Eye (tissue), 1 donor: ENCODE measurements at regions not wholly inside any gene's neighbourhood (a gene's known extent, or its start where the extent isn't known, plus 50 kb on each side); places are given as distances from the start of the nearest gene placed in this dataset.

Experiments
- DNase-seq: peaks from one replicate; pipeline ENCODE4 v3.0.0-alpha.2; 2015

DNA sequence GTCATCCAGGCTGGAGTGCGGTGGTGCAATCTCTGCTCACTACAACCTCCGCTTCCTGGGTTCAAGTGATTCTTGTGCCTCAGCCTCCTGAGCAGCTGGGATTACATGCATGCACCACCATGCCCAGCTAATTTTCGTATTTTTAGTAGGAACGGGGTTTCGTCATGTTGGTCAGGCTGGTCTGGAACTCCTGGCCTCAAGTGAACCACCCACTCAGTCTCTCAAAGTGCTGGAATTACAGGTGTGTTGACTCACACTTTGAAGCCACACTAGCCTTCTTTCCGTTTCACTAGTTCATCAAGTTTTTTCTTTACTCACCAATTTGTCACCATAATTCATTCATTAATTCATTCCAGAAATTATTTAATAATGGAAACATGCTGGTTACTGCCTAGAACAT lies 298.4 kb upstream of the MTNR1B start:
- no peak for DNase-seq

DNA sequence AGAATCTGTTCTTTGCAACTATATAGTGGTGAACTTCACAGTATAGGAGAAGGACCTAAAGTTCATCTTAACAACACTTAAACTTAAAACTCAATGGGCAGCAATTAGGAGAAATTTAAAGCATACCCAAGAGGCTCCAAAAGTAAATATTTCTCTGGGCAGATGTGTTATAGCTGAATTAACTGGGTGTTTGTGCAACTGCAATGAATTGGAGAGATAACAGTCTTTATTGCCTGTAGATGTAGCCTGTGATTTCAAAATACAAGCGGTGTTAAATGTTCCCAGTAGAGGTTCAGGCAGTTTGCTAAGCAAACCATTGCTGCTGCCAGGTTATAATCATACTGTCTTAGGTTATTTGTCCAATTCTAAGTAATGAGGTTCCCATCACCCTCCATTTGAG lies 294.1 kb upstream of the MTNR1B start:
- no peak for DNase-seq

DNA sequence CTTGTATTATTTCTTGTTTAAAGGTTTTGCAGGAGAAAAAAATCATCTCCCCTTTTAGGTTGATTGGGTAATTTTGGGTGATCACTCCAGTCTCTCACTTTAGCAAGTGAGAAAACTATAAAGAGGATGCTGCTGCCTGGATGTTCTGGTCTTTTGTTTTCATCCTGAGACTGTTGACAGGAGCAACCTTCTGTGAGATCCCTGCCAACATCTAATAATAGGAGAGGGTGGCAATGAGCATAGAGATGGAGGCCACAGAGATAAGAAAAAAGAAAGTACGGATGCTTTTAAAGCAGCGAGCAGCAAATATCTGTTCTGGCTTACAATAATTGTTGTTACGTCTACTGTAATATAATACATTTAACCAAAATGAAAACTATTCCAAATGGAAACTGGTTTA lies 293.6 kb upstream of the MTNR1B start:
- DNase-seq = no peak

DNA sequence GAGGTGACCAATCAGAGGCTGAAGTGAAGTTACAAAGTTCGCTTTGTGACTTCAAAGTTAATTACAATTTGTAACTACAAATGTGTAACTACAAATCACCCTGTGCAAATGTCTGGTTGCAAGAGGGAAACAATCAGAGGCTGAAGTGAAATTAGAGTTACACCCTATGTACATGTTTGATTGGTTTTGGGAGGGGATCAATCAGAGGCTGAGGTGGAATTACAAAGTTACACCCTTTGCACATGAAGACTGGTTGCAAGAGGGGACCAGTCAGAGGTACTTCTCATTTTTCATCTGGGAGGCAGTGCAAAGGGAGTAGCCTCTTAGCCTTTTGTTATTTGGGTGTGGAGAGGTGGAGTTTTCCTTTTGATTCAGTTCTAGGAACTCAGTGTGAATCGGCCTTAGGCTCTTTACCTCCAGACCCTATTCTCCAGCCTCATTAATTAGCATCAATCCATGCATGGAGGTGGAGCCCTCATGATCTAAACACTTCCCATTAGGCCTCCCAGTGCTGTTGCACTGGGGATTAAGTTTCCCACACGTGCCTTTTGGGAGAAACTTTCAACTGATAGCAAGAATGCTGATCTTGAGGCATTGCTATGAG lies 291.3 kb upstream of the MTNR1B start:
- no peak for DNase-seq

DNA sequence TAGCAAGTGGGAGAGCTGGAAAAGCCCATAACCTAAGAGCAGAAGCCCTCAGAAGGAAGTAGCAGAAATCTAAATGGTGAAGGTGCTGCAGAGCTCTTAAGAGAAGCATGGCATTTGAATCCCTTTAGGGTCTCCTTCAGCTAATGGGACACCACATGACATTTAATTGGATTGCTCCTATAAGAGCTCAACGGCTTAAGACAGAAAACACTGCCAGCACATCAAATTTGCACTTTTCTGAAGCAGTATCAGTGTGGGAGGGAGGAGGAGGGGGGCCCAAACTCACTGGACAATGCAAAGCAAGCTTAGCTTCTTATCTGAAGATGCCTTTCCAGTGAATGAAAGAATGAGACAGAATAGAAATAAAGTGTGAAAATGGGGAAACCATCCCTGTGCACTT lies 287.9 kb upstream of the MTNR1B start:
- no peak for DNase-seq

DNA sequence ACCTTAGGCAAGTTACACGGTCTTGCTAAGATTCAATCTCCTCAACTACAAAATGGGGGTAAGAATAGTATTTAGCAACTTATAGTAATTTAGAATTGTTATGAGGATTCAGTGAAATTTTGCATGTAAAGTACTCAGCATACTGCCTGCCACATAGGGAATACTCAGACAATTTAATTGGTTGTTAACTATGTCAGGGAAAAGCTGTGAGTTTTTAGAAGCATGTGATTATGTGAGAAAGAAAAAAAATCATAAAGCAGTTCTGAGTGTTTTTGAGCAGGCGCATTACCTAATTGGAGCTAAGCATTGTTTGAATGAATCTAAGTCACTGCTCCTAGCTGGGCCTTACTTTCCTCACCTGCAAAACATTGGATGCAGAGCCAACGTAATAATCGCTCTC lies 287.3 kb upstream of the MTNR1B start:
- DNase-seq = no peak

DNA sequence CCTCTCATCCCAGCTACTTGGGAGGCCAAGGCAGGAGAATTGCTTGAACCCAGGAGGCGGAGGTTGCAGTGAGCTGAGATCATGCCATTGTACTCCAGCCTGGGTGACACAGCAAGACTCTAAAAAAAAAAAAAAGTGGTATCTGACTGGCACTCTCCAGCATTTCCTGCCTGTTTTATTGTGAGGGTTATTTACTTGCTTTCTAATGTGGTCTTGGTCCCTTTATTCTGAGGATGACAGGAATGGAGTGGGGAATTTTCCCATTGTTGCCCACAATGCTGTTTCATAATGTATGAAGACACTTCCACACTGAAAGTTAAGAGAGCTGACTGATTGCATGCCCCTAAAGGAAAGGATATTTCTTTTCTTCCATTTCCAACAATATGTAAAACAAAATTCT lies 286.5 kb upstream of the MTNR1B start:
- no peak for DNase-seq

DNA sequence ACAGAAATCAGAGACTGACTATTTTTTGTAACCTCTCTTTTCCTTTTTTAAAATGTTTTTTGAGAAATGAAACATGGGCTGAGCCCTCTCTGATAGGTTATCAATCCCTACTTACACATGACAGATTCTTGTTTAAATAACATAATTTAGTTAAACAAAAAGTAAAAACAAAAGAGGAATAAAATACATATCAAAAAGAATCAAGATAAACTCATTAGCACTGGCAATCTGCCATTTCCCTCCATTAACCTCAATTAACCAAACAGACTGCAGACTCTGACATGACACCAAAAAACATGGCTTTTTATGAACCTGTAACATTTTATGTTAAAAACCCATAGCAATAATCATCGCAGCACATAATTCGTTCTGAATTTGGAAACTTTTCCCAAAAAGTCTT lies 284.4 kb upstream of the MTNR1B start:
- DNase-seq = no peak

DNA sequence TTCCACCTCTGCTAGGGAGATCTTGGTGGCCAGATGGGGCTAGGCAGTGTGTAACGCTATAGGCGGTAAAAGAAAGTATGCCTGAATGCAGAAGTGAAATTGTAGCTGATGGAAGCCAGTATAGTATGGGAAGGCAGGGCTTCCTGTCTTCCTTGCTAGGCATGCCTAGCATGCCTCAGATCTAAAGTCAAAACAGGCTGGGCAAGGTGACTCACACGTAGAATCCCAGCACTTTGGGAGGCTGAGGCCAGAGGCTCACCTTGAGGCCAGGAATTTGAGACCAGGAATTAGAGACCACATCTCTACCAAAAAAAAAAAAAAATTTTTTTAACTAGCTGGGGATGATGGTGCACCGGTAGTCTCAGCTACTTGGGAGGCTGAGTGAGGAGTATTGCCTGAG lies 281.7 kb upstream of the MTNR1B start:
- no peak for DNase-seq

DNA sequence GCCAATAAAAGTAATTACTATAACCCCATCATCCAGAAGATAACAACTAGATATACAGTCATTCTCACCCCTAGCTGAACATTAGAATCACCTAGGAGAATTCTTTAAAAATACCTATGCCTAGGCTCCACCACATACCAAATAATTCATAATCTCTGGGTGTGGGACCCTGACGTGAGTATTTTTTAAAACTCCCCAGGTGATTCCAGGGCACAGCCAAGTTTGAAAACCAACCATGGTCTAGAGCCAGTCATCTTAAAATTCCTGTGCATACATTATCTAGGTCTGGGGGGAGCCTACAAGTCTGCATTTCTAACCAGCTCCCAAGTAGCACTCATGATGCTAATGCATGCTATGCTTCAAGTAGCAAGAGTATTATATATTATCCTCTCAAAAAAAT lies 281.0 kb upstream of the MTNR1B start:
- DNase-seq = no peak

DNA sequence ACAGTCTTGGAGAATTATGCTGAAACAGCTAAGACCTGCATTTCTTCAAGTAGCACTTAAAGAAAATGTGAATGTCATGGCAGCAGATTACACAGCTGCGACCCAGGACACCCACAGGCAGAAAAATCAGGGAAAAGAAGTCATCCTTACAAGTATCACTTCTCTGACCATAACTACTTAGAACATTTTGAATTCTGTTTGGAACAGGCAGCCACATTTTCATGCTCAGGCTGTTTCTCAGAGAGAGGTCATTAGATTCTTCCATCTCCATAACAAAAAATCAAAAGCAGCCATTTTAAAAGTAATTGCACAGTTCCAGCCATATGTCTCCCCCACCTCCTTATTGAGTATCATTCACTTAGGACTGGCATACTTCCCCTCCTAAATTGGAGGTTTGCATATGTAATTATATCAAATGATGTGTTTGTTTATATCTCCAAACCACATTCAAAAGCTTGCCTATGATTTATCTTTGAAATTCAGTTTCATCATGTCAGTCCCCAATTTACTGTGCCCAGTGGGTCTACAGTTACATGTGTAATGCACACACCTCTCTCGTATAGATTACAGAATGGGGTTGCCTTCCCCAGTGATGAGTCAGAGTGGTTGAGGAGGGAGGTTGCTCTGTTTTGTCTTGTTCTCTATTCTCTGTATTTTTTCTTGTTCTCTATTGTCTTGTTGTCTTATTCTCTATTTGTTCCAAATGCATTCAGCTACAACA lies 276.5 kb upstream of the MTNR1B start:
- DNase-seq = no peak

DNA sequence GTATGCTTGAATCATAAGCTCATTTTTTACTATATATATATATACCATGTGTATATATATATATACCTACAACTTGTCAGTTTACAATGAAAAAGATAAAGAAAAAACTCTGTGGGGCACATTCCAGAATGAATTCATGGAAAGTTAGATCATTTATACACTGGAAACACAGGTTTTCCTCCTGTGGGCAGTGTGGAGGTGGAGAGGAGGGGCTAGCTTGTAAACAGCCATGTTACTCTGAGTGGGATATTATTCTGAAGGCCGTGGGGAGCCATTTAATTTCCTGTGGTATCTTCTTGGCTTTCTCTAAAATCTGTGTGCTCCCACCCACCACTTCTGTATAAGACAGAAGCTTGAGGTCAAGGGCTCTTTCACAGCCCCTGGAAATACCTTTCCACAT lies 273.4 kb upstream of the MTNR1B start:
- no peak for DNase-seq

DNA sequence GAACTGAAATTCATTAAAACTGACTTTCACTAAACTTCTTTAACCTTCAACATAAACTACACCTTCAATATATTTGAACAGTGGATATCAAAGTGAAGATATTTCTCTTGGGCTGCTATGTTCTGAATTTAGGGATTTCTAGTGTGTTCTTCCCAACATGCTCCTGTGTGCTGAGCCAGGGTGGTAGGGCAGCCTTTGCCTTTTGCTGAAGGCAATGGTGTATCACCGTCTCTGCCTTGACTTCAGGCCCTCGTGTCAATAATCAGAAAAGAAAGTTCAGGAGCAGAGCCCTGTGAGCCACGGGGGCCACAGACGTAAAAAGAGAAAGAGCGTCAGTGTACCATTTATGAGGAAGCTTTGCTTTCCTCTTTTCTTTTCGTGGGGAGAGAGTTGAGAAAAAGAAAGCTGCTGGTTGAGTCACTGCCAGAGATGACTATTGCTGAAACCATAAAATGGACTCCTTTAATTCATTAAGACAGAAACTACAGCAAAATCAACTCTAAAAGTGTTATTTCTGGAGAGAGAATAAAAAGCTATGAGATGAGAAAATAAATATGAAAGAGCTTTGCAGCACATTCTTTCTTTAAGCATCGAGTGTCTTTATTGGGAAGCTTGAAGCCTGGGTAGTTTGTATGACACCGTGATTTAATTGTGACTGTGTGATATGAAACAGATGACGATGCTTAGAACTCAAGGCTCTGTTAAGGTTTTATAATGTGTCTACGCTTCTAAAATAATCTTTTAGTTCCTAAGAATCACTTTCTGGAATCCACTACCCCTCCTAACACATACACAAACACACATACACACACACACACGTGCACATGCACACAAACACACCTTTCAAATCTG lies 271.8 kb upstream of the MTNR1B start:
- DNase-seq = no peak

DNA sequence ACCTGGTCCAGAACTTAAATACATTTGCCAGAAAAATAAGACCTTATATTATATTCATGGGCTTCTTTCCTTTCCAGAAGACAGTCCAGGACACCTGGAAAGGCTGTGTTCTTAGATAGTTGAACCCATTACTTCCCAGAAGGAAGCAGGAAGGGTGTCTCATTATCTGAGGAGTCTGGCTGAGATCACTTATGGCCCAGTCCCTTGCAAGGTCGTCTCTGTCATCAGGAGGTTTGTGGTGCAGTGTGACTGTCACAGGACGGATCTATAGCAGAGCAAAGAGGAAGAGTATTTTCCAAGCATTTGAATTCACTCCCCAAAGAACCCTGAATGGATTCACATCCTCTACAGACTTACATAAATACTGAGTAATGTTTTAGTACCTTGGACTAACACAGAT lies 270.7 kb upstream of the MTNR1B start:
- no peak for DNase-seq

DNA sequence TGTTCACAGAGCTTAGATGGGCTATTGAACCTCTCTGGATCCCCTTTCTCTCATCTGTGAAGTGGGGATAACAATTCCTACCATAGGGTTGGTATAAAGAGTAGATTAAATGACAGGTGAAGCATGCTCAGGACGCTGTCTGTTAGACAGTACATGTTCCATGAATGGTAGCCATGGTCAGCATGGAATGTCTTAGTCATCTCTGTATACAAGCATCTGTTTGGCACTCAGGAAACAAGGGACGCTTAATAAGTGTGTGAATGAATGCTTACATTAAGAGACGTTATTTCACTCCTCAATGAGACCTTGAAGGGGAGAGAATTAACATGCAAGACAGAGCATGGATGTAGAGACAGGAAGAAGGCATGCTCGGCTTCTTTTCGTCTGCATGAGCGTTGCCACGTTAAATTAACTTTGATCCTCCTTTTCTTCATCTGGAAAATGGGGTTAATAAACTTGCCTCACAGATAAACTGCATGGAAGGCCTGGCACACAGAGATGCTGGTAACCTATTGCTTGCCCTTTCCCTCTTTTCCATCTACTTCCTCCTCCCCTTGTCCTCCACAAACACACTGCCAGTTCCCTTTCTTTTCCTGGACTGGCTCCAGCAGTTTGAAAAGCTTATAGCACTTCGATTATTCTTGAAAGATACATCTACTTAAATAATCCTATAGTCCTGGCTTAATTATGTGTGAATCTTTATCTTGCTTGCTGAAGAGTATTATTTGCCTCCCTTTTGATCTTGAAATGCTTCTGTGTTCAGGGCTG lies 267.2 kb upstream of the MTNR1B start:
- no peak for DNase-seq

DNA sequence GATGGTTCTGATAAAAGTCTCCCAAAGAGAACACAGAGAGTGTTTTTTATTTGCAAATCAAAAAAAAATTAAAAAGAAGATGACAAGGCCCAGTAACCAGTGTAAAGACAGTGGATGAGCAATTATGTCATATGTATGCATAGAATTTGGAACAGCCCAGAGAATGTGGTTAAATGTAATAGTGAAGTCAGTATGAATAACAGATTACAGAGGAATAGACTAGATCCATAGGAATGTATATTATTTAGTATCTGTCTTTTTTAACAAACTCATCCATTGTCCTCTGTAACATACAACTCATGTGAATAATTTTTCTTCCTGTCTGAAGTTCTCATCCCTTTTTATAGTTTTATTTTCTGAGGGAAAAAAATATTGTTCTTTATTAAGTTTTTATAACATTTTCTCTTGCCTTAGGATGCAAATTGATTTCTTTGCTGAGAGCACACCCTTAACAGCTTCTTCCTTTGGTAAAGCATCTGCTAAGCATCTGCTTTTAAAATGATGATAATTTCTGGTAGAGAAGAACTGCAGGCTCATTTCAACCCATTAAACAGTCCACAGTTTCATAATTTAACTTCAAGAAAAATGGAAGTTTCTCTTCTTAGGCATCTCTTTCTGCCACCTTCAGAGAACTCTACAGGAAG lies 266.5 kb upstream of the MTNR1B start:
- DNase-seq = no peak

DNA sequence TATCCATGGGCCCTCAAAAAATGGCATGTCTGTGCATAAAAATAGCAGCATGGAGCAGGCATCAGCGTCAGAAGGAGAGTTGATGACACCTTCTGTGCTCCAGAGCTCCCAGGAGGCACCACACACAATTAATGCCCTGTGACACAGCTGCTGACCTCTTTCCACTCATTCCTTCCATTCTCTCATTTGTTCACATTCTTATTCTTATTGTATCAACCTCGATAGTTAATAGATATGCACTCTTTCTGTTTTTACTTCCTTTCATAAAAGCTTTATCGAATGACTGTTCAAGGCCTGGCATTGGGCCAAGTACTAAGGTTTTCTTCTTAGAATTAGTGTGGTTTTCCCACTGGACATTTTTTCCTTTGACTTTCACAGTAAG lies 266.0 kb upstream of the MTNR1B start:
- DNase-seq = peak; percentile 71

DNA sequence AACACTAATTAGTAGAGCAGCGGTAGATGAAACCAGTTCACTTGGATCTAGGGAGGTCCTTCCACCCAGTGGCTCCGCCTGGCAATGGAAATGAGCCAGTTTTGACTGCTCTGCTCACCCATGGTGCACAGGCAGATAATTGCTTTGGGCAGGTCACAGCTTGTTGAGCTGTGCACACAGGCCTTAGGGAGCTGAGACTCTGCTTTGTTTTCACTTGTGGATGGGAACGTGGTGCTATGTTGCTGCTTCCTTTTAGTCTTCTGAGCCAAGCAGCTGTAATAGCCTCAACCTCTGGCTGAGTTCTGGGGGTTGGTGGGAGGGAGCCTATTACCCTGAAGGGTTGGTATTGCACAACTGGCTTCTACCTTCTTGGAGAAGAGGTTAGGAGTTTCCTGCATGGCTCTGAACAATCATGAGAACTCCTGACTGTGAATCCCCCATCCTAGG lies 262.3 kb upstream of the MTNR1B start:
- peak; percentile 86 for DNase-seq

DNA sequence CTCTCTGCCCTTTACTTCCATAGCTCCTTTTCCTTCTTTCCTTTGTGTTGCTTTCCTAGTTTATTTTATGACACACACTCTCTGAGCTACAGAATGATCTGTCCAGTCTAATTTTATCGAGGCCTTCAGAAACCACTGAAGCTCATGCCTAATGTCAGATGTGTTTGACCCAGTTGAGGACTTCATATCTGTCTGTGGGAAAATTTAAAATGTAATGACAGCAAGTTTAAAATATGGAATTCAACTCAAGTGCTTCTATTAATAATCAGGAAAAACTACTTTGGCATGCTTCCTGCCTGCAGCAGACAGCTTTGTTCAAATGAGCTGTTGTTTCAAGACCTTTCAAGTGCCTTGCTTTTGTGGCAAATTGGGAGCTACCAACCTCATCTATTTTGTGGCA lies 261.8 kb upstream of the MTNR1B start:
- DNase-seq = no peak

DNA sequence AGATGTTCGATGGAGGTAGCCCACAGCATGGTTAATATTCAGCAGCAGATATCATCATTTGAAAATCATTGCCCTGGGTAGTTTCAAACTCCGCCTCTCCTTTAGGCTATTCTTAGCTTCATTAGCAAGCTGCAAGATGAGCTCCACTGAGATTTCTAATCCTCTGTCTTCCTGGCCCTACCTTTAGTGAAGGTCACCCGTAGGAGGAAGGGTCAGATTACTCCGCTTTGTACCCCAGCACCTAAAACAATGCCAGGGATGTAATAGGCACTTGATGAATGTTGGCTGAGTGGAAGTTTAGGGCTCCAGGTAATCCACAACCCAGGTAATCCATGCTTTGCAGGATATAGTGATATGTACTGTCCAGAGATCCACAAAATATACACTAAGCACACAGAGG lies 260.1 kb upstream of the MTNR1B start:
- DNase-seq = no peak

DNA sequence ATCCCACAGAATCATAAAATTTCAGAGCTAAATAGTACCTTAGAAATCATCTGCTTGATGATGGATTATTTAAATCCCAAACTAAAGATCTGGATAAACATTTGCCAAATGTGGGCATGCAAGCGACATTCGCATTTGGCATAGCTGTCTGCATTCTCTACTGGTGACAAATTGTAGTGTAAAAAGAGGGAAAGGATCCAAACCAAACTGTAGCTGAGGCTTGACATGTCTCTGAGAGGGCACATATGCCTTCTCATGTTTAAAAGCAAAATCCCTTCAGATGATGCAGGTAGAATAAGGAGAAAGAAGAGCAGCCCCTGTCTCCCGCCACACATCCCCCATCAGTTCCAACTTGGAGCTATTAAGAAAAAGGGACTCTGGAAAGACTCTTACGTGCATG lies 257.5 kb upstream of the MTNR1B start:
- DNase-seq = no peak

DNA sequence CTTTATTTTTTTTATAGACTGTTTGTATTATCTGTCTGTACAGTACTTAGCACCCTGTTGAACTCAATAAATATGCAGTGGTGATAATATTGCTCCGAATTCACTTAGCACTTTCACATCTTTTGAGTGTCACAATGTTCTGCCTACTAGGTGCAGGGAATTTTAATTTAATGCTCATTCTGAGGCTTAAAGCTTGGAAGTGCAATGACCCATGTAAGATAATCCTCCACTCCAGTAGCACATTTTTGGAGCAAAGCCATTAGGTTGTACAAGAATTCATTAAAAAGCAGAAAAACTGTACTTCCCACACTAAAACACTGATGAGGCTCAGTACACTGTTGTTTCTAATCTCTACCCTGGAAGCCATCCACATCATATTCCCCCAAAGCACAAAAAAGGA lies 255.3 kb upstream of the MTNR1B start:
- DNase-seq = peak; percentile 40

DNA sequence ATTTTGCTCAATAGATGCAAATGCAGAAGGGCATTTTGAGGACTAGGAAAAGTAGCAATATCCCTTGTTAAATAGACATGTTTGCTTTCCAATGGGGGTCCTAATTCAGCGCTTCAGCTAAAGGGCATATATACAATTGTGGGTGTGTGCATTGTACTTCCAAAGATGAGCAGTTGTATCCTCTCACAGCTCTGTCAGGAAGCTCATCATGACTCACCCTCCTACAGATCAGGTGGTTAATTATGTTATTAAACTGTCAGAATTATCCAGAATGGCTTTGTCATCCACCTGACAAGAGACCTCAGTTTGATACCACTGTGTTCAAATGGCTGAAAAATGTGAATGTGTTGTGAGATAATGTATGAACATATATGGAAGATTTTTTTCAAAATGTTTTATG lies 252.2 kb upstream of the MTNR1B start:
- no peak for DNase-seq
